GF-D8 (cell line): ENCODE measurements at regions not wholly inside any gene's neighbourhood (a gene's known extent, or its start where the extent isn't known, plus 50 kb on each side); places are given as distances from the start of the nearest gene placed in this dataset.

ENCODE experiments used
- DNase-seq: peaks from one replicate; lab custom pipeline; 2025; lab: John Stamatoyannopoulos, UW

DNA sequence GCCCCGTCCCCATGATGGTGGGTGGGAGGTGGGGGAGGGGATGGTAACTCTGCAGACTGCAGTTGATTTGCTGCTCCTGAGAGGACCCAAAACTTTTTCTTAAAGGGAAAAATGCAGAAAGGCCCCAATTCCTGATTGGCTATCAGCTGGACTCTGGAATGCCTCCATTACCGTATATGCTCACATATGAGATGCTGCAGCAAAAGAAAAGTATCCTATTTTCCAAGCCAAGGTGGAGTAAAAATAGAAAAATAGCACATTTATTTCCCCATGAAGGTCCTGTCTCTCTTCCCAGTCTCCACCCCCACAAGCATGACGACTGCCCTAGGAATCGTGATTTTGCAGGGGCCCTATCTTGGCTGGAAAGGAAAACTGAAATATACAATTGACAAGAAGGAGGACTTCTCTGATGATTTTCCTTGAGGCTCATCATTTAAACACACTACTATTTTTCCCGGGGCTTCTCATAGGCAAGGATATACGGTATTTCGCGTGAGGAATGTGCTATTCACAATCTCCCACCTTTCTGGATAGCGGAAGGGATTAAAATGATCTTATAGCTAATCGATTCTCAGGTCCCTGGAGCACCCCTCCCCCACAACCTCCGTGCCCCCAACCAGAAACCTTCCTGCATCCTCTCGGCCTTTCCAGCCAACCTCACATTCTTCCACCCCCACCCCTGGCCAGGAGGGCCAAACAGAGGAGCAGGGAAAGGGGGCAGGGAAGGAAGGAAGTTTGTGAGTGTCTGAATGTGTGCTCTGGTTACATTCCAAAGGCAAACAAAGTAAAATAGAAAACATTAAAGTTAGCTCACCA is 138.9 kb upstream of the CCND2 start:
- DNase-seq: no peak

DNA sequence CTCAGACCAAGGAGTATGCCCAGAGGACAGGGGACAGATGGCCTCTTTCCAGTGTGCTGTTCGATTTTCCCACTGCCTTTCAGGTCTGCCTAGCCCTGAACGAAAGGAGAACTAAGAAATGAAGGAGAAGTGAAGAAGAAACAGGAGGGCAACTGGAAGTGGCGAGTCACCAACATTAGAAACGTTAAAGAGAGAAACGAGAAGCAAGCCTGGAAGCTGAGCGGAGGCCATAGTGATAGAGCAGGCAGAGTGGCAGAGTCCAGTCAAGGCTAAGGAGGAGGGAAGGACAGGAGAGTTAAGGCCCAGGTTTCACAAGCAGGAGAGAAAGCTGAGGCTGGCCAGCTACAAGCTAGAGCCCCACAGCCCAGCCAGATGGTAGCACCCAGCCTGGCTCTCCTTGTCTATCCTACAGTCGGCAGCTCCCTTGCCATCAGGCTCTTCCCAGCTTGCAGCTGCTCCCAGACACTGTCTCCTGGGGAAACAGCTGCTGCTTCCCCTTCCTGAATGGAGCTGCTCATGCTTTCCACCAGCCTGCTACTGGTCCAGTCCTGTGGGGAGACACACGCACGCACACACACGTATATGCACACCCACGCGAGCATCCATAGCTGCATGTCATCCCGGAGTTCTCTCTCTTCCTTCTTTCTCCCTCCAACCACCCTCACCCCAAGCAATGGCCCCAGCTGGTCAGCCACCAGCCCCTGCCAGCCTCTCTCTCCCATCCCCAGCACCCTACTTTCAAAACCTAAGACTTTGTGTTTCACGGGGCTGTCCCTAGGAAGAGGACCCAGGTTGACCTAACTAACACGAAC is 139.7 kb upstream of the CCND2 start:
- no peak for DNase-seq

DNA sequence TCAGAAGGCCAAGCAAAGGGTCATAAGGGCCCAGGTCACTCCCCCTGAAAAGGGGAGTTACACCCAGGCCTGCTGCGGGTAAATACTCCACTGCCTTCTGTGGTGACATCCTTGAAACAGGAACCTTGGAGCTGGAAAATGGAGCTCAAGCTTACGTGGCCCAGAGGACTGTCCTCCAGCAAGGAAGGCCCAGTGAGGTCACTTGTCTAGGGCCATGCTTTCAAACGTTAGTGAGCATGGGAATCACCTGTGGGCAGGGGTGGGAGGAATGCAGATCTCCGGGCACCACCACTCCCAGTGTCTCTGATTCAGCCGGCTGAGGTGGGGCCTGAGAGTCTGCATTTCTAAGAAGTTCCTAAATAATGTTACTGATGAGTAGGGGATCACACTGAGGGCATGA is 140.5 kb upstream of the CCND2 start:
- DNase-seq: no peak

DNA sequence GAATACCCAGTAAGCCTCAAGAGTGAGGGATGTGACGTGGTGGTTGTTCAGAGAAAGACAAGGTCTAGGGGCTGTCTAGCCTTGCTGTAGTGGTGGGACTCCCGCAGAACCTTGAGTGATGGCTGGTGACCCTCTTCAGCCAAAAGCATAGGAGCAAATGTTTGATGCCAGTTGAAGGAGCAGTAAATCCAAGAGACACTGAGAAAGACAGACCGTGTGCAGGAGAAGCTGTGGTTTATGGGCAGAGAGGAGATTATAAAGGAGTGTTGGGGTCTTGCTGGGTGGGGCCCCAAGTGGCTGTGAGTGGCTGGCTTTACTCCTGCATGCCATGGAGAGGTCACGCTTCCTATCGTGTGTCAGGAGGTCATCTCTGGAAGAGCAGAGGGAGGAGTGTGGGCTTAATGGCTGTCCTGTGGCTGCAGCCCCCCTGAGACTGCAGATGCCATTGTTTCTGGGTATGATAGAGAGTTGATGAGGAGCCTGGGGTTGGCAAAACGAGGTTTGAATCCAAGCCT is 152.0 kb upstream of the CCND2 start:
- no peak for DNase-seq

DNA sequence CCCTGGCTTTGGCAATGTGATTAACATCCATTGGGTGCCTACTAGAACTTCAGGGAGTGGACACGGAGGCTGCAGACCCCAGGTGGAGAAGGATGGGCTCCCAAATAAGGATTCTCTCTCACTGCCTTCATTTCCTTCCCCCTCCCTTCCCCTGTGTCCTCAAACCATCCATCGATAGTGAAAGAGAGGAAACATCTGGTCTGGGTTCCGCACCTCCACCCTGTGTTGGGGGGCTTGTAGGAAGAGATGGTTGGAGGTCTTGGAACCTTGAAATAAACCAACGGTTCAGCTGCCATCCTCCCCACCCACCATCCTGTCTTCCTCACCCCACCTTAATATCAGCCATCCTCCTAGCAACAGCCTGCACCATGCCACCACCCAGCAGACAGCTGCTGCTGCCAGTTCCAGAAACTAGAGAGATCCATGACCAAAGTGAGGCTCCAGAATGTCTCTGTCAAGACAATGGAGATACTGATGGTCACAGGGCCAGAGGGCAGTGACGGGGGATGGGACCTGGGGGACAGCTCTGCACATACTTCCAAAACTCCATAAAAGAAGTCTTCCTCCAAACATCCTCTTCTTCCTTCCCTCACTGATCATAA is 153.1 kb upstream of the CCND2 start:
- no peak for DNase-seq

DNA sequence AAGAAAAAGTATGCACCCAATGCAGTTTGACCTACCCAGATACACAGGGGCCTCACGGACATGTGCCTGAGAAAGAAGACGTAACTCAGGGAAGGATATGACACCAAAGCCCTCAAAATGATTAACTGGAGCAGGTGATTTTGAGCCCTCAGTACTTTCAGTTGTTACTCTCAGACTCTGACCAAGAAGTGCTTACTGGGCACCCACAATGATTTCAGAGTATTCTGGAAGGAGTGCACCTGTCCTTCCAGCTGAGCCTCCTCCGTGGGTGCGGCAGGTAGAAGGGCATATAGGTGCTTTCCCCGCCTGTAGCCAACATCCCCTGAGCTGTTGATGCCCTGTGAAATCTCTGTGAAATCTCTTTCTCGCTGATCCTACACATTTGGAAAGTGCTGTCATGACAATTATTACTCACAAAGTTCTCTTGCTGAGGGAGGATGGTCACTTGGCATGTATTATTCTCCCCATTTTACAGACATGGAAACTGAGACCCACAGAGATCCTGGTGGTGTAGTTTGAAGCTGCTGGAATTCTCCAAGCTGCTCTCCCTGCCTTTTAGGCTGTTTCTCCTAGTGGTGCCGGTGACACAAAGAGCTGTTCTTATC is 154.3 kb upstream of the CCND2 start:
- no peak for DNase-seq

DNA sequence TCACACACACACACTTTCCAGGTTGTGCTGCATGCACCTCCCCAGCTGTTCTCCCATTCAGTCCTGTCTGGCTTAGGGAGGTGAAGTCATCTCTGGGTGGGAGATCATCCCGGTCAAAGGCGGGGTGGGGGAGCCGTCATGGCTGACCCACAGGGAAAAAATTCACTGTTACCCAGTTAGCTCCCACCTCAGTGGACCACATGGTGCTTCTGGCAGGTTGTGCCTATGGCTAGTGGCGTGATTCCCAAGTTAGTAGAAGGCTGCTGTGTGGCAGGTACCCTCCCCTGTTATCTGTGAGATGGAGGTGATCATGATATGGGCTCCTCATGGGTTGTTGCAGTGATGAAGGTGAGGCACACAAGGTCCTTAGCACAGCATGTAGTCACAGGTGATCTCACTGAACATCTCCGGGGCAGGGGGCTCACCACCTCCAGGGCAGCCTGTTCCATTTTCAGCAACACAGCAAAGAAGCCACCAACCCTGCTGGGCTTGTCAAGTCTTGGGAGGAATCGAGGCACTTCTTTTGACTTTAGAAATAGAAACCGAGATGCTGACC is 154.9 kb upstream of the CCND2 start:
- no peak for DNase-seq

DNA sequence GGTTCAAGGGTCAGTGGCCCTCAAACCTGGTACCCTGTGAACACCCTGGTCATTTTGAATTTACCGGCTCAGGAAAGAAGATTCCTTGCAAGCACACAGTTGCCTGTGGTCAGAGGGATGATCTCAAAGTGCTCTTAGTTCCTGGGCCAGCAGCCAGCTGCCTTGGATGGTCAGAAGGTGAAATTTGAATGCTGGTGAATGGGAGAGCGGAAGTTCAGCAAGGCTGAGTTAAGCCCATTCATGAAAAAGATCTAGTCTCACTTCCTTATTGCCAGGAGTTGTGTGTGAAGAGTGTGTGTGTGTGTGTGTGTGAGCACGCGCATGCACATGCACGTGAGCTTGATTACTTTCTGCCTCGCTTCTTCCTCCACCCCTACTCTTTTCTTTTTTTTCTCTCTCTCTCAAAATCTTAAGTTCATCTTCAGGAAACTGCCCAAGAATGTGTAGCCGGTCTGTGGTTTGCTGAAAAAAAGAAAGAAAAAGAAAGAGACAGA is 155.5 kb upstream of the CCND2 start:
- DNase-seq: peak; percentile 71

DNA sequence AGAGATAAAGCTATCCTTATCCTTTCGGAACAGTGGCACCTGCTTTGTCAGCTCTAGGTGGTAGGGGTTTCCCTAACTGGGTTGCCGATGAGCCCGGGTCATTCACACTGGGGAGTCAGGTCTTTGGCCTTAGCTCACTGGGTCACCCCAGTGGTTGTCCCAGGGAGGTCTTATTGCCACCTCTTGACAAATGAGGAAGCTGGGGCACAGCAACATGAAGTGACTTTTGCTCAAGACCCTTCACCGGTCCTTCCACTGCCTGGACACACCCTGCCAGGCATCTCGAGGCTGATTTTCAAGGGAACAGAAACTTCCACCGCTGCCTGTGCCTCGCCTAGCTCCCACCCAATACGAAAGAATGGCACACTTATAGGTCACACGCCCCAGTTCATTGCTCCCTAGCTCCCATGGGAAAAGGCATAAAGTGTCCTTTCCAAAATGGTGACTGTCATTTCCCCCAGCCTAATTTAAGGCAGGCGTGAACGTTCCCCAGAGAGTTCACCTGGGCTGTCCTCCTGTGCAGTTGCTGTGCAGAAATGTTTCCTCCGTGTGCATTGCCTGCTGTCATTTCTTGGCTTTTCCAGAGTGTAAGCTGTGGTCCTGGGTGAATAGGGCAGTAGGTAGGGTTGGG is 156.1 kb upstream of the CCND2 start:
- no peak for DNase-seq

DNA sequence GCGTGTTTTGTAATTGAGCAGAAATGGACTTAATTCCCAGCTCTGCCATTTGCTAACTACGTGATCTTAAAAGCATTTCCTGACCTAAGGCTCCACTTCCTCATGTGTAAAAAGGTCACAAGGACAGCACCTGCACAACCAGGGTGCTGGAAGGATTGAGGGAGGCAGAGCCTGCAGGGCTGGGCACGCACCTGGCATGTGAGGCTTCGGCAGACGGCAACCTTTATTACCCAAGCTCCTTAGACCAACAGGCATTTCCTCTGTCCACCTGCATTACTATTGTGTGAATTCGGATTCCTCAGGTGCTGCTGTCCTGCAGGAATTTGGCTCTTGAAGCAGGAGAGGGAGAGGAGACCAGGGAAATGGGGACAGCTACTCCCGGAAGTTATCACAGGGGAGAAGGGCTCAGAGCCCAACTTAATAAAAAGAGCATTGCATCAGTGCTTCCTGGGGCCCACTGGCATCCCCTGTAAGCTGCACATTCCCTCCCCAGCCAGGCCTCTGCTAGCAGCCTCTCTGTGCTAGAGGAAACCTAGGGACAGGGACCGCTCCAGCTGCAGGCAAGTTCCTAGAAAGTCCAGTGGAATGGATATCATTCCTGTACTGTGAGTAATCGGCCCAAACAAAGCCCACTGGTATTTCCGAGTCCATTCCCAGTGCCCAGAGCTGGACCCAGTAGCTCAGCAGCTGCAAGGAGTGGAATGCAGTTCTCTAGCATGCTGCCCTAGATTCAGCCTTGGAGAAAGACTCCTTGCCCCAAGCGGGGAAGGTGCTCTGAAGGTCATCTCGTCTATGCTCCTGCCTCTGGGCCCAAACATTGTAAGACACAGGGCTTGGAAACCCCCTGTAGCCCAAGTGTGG is 157.1 kb upstream of the CCND2 start:
- DNase-seq: peak; percentile 27

DNA sequence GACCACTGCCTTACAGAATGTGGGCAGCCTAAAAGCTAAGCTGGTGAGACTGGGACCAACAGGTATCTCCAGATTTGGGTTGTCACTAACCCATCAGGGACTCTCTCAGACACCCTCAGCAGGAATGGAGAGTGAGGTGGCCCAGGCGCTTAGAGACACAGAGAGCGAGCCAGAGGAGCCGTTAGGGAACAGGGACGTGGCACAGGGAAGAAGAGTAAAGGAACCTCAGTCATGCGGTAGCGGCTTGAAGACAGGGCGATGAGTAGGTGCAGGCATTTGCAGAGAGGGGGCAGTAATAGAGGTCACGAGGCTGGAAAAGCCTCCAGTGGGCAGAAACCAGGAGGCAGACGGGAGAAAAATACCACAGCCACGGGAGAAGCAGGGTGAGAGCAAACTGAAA is 158.0 kb upstream of the CCND2 start:
- DNase-seq: no peak

DNA sequence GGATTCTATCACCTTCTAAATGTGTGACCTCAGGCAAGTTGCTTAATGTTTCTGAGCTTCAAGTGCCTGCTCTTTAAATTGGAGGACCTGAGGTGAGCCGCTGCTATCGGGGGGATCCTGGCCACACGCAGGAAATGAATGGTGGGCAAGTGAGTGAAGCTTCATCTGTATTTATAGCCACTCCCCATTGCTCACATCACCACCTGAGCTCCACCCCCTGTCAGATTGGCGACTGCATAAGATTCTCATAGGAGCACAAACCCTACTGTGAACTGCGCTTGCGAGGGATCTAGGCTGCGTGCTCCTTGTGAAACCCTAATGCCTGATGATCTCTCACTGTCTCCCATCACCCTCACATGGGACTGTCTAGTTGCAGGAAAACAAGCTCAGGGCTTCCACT is 158.6 kb upstream of the CCND2 start:
- no peak for DNase-seq

DNA sequence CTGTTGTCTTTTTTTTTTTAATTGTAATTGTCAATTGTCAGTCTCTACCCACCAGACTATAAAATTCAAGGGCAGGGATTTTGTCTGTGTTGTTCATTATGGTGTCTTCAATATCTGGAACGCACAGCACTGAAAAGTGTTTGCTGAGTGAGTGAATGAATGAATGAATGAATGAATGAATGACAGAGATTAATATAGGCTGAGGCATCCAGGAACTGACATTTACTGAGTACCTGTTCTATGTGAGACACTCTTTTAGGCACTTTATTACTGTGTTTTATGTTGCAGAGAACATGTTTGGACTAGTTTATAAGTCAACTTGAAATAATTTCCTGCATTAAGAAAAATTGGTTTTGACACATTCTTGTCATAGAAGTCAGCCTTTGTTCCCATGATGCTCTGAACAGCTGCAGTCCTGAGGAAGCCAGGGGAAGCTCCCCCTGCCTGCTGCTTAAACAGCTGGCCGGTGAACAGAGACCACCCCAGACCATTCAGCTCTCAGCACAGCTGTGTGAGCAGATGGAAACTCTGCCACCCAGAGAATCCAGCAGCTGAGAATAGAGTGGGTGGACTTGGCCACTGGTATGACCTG is 160.7 kb upstream of the CCND2 start:
- DNase-seq: no peak

DNA sequence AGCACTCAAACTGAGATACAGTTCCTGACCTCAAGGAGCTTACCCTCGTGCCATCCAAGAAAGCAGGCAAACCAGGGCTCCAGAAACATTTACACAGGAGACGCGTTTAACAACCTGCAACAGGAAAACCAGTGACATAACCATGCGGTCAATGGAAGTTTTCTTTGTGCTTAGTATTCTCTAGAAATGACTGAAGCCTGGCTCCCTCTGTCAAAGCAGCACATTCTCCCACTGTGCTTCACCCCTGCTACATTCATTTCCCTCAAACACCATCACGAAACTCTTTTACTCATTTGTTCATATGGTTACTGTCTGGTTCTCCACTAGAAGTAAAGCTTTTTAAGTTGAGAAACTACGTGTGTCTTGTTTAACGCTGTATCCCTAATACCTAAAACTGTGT is 161.3 kb upstream of the CCND2 start:
- DNase-seq: no peak

DNA sequence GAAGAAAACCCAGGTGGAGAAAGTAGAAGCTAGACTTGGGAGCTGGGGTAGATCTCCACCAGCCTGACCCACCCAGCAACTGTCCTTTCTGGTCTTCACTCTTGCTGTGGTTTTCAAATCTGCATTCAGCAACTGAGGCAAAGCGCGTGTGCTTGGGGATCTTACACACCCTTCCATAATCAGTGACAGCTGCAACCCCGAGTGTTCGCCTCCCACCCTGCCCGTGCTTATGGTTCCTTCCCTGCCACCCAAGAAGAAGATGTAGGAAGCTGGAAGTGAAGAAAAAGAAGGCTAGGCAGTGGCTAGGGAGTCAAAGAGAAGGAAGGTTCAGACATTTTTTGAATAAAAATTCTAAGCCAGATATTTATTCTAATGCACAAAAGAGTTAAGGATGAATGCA is 162.6 kb upstream of the CCND2 start:
- DNase-seq: no peak

DNA sequence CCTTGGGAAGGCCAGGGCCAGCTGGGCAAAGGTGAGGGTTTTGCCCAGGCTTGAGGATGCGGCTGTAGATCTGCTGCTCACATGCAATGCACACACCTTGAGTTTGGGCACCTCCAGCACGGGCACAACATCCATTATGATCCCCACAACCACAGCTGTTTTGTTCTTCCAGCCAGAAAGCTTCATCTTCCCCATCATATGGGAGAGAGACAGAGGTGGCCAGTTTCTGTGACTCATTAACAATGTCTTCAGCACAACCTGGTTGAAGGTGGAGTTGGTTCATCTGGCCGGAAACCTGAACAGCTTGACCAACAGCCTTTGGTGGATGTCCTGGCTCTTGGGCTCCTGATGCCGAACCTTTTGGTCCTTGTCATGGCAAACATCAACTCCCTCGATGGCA is 163.7 kb upstream of the CCND2 start:
- no peak for DNase-seq

DNA sequence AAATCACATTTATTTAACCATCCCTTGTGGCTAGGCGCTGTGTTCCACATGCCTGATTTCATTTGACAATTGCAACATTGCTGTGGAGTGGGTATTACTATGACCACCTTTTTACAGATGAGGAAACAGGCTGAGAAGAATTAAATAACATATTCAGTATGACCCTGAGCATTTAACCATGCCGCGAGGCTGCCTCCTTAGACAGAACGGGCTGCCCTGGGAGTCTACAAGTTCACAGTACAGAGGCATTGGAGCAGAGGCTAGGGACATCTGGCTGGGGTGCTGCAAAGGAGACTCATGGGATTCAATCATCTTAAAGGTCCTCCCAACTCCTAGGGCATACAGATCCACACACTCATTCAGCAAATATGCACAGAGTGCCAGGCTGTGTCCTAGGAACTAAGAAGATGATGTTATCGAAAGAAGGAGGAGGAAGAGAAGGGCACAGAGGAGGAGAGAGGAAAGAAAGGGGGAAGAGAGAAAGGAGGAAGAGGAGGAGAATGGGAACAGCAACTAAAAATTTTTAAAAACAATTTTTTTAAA is 164.7 kb upstream of the CCND2 start:
- no peak for DNase-seq

DNA sequence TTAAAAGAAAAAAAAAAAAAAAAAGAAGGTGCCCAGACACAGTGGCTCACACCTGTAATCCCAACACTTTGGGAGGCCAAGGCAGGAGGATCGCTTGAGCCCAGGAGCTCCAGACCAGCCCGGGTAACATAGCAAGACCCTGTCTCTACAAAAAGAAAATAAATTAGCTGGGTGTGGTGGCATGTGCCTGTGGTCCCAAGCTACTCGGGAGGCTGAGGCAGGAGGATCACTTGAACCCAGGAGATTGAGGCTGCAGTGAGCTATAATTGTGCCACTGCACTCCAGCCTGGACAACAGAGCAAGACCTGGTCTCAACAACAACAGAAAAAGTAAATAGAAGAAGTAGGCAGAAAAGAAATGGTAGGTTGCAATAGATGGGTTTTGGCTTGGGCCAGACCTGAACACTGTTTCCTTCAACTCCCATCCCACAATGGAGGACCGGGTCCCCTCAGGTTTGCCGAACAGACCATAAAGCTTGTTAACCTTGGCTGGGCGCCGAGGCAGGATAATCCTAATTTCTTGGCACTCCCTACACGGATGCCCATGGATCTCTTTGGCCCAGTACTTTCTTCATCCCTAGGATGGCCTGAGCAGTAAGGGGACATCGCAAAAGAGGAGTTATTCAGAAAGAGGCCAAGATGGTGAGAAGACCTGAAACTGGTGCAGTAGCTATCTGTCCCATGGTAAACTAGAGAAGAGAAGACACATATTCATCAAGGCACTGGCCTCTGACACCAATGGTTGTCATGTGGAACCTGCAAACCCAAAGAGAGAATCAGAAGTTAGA is 165.5 kb upstream of the CCND2 start:
- DNase-seq: no peak

DNA sequence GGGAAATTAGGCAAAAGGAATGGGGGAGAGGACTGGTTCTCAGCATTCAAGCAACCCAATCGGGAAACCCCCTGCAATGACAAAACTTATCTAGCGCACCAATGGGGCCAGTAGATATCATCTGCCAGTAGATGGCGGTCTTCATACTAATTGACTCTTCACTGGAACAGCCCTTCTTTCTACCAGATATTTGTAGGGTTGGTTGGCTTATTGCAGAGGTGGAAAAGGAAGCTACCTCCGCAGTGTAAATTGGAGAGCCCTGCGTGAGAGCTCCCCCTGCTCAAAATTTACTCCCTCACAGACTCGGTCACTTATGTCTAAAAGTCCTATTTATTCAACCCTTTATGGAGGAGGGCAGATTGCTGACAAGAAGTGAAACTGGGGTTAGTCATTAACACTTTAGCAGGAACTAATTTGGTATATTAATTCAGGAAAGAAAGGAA is 166.1 kb upstream of the CCND2 start:
- DNase-seq: peak; percentile 56
